Caki2 (cell line): ENCODE measurements at regions not wholly inside any gene's neighbourhood (a gene's known extent, or its start where the extent isn't known, plus 50 kb on each side); places are given as distances from the start of the nearest gene placed in this dataset.

Experiments used
- DNase-seq: peaks from one replicate; pipeline ENCODE4 v3.0.0-alpha.2; 2015; ENCODE audit warnings: low read depth
- in situ Hi-C: cut with HindIII; loops from 2 replicates; pipeline ENCODE4 v1.10.0; 2016; ENCODE audit warnings: low sequenced_read_pairs, low pct_unique_long_range_greater_than_20kb, mixed read lengths

- peak; percentile 55 for DNase-seq
- in situ Hi-C loops: no loop called here
Observed at GRCh38 chr2:18435426-18436037, 124.9 kb downstream of the RDH14 start.

- in situ Hi-C loops: no loop called here
Observed at GRCh38 chr2:18433872-18434271, 126.6 kb downstream of the RDH14 start.

DNA sequence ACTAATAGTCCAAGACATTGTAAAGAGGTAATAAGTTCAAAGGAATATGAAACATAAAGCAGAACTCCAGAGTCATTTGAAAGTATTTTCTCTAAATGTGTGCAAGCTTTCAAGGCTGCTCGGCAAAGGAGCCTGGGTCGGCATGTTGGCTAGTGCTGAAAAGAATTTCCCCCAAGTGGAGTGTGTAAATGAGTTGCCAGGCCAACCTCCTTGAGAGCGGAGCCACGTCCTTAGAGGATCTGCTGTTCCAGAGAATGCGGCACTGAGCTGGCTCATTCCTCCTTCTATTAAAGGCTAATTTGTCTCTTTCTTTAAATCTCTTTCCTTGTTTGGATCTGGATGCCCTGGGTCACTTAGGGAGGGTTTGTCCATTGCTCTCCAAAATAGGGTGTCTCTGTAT is 127.5 kb downstream of the RDH14 start:
- in situ Hi-C loops: no loop called here

More at GRCh38 chr2:18433872-18434271, 126.6 kb downstream of the RDH14 start:
- no peak for DNase-seq

GRCh38 chr2:18430996-18431748 is 129.3 kb downstream of the RDH14 start:
- in situ Hi-C loops: no loop called here
- no peak for DNase-seq

More for the DNA sequence above, 127.5 kb downstream of the RDH14 start:
- DNase-seq: no peak

- in situ Hi-C loops: no loop called here
- no peak for DNase-seq
Observed at GRCh38 chr2:18428516-18428915, 131.9 kb downstream of the RDH14 start.

- DNase-seq: no peak
- in situ Hi-C loops: no loop called here
Observed at GRCh38 chr2:18427762-18428161, 132.7 kb downstream of the RDH14 start.

DNA sequence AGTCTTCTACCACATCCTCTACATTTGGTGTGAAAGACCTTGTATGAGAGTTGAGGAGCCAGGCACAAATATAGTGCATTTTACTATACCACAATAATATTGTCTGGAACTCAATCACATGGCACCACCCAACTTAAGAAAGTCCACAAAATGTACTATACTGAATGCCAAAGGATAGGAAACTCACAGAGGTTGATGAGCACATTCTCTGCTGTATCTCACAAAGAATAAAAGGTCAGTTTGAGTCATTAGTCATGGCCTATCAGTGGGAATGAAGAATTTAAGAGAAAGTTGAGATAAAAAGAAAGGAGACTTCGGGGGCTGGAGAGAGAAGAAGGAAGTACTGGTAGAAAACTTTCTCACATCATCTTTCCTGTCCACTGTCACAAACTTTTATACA is 134.3 kb downstream of the RDH14 start:
- in situ Hi-C loops: no loop called here

GRCh38 chr2:18425210-18425703 is 135.2 kb downstream of the RDH14 start:
- DNase-seq: no peak
- in situ Hi-C loops: no loop called here

More for the DNA sequence above, 134.3 kb downstream of the RDH14 start:
- DNase-seq: no peak

DNA sequence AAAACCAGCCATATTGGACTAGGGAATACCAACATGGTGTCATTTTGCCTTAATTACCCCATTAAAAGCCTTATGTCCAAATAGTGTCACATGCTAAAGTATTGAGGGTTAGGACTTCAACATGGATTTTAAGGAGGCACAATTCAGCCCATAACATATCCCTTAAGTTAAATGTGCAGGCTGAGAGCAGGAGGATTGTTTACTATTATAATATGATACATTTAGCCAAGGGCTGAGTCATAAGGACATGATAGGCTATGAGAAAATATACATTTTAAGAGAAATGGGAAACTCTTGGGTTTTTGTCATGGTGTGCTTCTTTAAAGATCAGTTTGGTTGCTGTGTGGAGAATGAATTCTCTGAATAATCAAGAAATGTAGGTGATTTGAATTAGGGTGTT is 136.8 kb downstream of the RDH14 start:
- in situ Hi-C loops: no loop called here
- DNase-seq: no peak

- DNase-seq: no peak
- in situ Hi-C loops: no loop called here
Observed at GRCh38 chr2:18422432-18423165, 137.9 kb downstream of the RDH14 start.

DNA sequence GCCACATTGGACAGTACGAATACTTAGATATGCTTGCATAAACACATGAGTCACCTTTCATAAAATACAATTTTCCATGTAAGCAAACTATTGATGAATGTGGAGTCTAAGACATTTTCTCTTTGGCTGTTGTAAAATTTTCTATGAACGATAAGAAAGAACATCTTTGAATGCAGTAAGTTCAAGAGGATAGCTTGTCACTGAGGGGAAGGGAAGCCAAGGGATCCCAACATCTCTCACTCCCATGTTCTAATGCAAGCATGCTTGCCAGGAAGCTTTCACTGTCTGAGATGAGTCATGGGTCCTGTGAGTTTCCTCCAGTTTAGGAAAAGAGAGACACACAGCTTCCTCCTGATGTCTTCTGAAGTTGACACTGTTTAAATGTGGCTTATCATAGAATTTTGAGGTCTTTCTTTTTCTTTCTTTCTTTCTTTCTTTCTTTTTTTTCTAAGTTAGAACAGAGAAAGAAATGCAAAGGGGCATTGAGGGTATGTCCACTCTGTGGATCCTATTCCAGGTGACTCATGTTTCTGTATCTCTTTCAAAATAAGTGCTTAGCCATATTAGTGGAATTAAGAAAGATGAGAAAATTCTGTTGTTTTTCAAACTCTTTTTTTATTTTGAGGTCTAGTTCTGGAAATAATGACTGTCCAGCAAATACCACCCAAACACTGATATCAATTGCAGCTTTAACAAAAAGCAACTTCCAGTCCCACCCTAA is 146.6 kb downstream of the RDH14 start:
- in situ Hi-C loops: no loop called here
- DNase-seq: peak; percentile 78

- in situ Hi-C loops: no loop called here
- DNase-seq: peak; percentile 10
Observed at GRCh38 chr2:18412980-18413675, 147.3 kb downstream of the RDH14 start.

GRCh38 chr2:18411626-18412025 is 148.8 kb downstream of the RDH14 start:
- in situ Hi-C loops: no loop called here
- no peak for DNase-seq

DNA sequence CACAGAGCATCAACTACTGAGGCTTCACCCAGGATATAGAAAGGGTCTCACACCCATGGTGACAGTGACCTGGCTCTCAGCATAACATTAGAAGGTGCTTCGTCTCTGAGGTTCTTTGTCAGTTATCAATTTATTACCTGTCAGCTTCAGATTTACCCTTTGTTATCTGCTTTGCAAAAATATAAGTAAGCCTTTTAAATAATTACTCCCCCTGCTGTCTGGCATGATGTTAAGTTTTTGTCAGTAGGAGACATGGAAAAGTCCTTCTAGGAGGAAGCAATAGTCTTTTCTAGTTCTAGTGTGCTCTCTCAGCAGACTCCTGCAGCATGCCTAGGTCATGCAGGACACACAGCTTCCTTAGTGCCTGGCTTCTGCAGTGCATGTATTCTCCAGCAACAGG is 149.9 kb downstream of the RDH14 start:
- DNase-seq: no peak
- in situ Hi-C loops: no loop called here

- DNase-seq: no peak
- in situ Hi-C loops: no loop called here
Observed at GRCh38 chr2:18408638-18409037, 151.8 kb downstream of the RDH14 start.

DNA sequence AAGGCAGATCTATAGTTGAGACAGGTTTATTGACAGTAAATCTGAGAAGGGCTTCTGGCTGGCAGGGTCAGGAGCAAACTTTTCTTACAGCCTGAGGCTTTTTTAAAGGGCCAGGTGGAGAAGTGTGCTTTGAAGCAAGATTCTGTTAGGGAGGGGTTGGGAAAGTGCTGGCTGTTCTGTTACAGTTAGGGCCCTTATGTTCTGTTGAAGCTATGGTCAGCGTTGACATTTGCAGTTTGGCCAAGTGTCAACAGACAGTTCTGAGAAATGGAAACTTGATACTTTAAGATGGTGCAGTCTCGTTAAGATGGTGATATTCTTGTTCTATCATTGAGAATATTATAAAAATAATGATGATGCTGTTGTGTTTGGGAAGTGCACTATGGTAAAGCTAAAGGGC is 154.2 kb downstream of the RDH14 start:
- in situ Hi-C loops: no loop called here
- no peak for DNase-seq

GRCh38 chr2:18404708-18405107 is 155.7 kb downstream of the RDH14 start:
- in situ Hi-C loops: no loop called here
- DNase-seq: no peak

- in situ Hi-C loops: no loop called here
- no peak for DNase-seq
Observed at GRCh38 chr2:18403921-18404522, 156.4 kb downstream of the RDH14 start.
